Type B pancreatic cell (in vitro differentiated cells): ENCODE measurements at regions not wholly inside any gene's neighbourhood (a gene's known extent, or its start where the extent isn't known, plus 50 kb on each side); places are given as distances from the start of the nearest gene placed in this dataset.

Experiments used
- DNase-seq: peaks from one replicate; pipeline ENCODE4 v3.0.0; 2021; ENCODE audit warnings: mixed read lengths; ENCODE audit not compliant: unreplicated experiment; ENCODE audit errors: extremely low spot score
- H3K27ac Mint-ChIP-seq: 2 replicates; pipeline ENCODE4 v1.8.0; 2021; ENCODE audit warnings: mild to moderate bottlenecking, mixed read lengths
- H3K27me3 Mint-ChIP-seq: 2 replicates; pipeline ENCODE4 v1.8.0; 2021; ENCODE audit warnings: mixed read lengths
- H3K36me3 Mint-ChIP-seq: 2 replicates; pipeline ENCODE4 v1.8.0; 2021; ENCODE audit warnings: mixed read lengths
- H3K4me1 Mint-ChIP-seq: one replicate; pipeline ENCODE4 v1.8.0; 2021; ENCODE audit warnings: mixed read lengths; ENCODE audit not compliant: unreplicated experiment
- H3K4me3 Mint-ChIP-seq: 2 replicates; pipeline ENCODE4 v1.8.0; 2021; ENCODE audit warnings: mild to moderate bottlenecking, mixed read lengths
- H3K9me3 Mint-ChIP-seq: 2 replicates; pipeline ENCODE4 v1.8.0; 2021; ENCODE audit warnings: mixed read lengths
- TF ChIP-seq, protein P1 (sequence below): fragments of 200-600 bp; sonication (generic); conservative IDR thresholded peaks from 2 replicates; pipeline ENCODE4 v1.5.0; 2021; ENCODE audit warnings: antibody characterized with exemption, mild to moderate bottlenecking

DNA sequence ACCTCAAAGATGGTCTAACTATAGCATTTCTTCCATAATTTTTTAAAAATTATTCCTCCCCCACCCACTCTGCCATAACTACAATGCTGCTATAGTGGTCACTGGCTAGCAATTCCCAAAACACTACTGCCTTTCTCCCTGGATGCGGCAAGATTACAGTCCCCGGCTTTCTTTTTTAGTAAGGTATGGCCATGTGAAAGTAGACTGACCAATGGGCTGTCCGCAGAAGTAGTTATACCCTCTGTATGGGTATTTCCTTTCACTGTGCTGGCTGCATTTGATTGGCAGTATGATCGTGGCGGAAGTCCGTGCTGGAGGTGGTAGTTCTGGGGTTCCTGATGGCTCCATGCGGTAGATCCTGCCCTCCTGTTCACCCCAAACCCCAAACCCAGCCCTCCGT lies 166.0 kb downstream of the FBXO8 start:
- H3K27ac Mint-ChIP-seq, result no peak overlapping the region
- no peak for DNase-seq
- TF ChIP-seq, protein P1, sequence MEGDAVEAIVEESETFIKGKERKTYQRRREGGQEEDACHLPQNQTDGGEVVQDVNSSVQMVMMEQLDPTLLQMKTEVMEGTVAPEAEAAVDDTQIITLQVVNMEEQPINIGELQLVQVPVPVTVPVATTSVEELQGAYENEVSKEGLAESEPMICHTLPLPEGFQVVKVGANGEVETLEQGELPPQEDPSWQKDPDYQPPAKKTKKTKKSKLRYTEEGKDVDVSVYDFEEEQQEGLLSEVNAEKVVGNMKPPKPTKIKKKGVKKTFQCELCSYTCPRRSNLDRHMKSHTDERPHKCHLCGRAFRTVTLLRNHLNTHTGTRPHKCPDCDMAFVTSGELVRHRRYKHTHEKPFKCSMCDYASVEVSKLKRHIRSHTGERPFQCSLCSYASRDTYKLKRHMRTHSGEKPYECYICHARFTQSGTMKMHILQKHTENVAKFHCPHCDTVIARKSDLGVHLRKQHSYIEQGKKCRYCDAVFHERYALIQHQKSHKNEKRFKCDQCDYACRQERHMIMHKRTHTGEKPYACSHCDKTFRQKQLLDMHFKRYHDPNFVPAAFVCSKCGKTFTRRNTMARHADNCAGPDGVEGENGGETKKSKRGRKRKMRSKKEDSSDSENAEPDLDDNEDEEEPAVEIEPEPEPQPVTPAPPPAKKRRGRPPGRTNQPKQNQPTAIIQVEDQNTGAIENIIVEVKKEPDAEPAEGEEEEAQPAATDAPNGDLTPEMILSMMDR, result no peak

DNA sequence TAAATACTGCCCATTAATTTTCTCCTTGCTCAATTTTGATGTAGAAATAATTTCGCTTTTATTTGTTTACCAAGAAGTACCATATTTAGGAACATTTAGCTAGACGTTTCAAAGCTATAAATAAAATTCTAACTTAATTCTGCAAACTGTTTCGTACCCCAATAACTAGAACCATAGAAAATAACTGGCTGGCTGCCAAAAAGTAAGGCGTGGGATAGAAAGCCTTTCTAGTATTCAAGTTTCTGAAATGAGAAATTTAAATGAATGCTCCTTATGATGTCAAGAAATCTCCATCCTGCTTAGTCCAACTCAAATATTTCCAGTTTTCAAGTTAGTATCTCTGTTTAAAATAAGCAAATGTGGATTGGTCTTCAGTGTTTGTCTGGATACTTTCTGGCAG lies 167.4 kb downstream of the FBXO8 start:
- no peaks in the 10 kb centered on the region for H3K9me3 Mint-ChIP-seq
- TF ChIP-seq, protein P1, result no peak
- peaks cover 17% of the 10 kb centered on the region for H3K4me1 Mint-ChIP-seq
- H3K36me3 Mint-ChIP-seq, result no peaks in the 10 kb centered on the region
- no peak overlapping the region for H3K27ac Mint-ChIP-seq
- H3K4me3 Mint-ChIP-seq, result no peak overlapping the region
- DNase-seq, result no peak
- peaks cover 5% of the 10 kb centered on the region for H3K27me3 Mint-ChIP-seq

More for the DNA sequence above, 166.0 kb downstream of the FBXO8 start:
- Mint-ChIP-seq H3K27me3 (peaks cover 8% of the 10 kb centered on the region), H3K4me1 (peaks cover 12% of the 10 kb centered on the region), H3K9me3 (no peaks in the 10 kb centered on the region), H3K36me3 (no peaks in the 10 kb centered on the region), H3K4me3 (no peak overlapping the region)

DNA sequence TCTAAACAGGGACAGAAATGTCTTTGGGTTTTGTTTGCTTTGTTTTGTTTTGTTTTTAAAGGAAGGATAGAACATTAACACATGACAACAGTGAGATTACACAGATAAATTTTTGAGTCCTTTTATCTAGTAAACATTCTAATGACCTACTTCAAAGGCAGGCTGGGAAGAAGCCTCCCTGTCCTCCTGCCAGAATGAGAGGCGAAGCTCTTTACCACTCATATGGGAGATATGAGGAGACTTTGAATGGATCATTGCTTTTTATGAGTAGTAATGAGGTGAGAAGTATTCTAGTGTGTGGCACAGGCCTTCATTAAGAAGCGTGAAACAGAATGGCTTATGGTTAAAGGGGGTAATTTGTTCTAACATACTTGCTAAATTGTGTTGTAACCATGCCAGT lies 172.0 kb downstream of the FBXO8 start:
- Mint-ChIP-seq H3K27me3 (peaks cover 11% of the 10 kb centered on the region), H3K36me3 (no peaks in the 10 kb centered on the region), H3K4me3 (no peak overlapping the region), H3K4me1 (peaks cover 5% of the 10 kb centered on the region), H3K27ac (no peak overlapping the region), H3K9me3 (no peaks in the 10 kb centered on the region)
- DNase-seq, result no peak
- TF ChIP-seq, protein P1, result no peak

DNA sequence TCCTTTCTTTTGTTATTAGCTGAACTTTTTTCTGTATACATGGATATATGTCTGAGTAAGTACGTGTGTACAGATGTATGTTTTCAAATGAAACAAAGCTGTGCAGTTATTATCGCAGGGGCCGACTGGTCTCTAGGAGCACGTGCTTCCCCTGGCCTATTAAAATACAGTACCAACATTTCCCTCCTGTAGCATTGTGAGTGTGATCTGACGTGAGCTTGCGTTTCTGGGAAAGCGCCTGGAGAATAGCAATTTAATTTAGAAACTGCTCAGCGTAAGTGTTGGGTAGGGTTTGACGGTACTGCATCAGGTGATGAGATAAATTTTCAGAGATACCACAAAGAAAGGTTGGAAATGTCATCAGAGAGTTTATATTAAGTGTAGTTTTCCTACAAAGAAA lies 173.3 kb downstream of the FBXO8 start:
- Mint-ChIP-seq H3K27me3 (peaks cover 11% of the 10 kb centered on the region), H3K4me1 (peaks cover 5% of the 10 kb centered on the region)
- TF ChIP-seq, protein P1, result no peak

DNA sequence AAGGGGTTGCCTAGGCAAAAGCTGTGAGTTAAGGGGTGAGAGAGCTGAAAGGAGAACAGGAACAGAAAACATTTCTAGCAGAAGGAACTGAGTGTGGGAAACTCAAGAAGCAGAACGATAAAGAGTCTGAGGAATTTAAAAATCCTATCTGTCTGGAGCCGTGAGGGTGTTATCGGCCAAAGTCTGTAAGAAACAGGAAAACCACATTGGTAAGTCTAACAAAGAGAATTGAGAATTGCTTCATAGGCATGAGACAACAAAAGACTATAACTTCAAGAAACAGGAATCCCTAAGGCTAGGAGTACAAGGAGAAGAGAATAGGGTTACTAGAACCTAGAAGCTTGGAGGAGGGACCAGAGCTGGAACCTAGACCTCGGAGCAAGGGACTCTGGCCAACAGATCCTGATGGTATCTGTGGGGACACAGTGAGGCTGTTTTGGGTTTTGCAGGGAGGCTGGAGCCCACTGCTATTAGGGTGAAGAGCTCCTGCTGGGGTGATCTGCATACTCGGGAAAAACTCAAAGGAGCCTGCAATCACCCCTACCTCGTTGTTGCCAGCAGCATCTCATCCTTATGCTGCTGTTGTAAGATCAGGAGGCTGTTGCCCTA lies 175.6 kb downstream of the FBXO8 start:
- DNase-seq, result no peak
- Mint-ChIP-seq H3K4me1 (peaks cover 5% of the 10 kb centered on the region), H3K4me3 (no peak overlapping the region), H3K9me3 (no peaks in the 10 kb centered on the region), H3K27me3 (peaks cover 11% of the 10 kb centered on the region), H3K27ac (no peak overlapping the region), H3K36me3 (no peaks in the 10 kb centered on the region)
- TF ChIP-seq, protein P1, result no peak

More for the DNA sequence above, 173.3 kb downstream of the FBXO8 start:
- no peaks in the 10 kb centered on the region for H3K9me3 Mint-ChIP-seq
- H3K27ac Mint-ChIP-seq, result no peak overlapping the region
- no peak for DNase-seq
- H3K4me3 Mint-ChIP-seq, result no peak overlapping the region
- no peaks in the 10 kb centered on the region for H3K36me3 Mint-ChIP-seq

DNA sequence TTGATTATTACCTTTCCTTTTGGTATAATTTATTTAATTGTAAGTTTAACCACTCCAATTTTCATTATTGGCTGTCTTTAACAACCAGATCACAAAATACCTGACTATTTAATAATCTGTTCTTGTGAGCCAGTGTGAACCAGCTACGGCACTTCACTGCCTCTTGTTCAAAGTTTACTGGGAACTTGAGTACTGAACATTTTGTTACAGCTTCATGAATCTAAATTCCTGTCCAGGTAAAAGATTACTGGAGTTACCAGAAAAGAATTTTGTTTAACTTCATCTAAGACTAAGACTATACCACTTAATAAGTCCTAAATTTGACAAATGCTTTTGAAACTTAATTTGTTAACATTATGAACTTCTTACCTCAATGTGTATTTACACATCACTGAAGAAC lies 178.3 kb downstream of the FBXO8 start:
- DNase-seq, result no peak
- Mint-ChIP-seq H3K4me1 (no peaks in the 10 kb centered on the region), H3K9me3 (no peaks in the 10 kb centered on the region), H3K27me3 (peaks cover 11% of the 10 kb centered on the region), H3K27ac (no peak overlapping the region), H3K36me3 (no peaks in the 10 kb centered on the region), H3K4me3 (no peak overlapping the region)
- TF ChIP-seq, protein P1, result no peak
